ENCODE measurements at regions not wholly inside any gene's neighbourhood (a gene's known extent, or its start where the extent isn't known, plus 50 kb on each side); places are given as distances from the start of the nearest gene placed in this dataset.

- no peak for DNase-seq (ENCODE audit: low read depth, low spot score)
Observed at GRCh38 chr4:178395798-178396197, 953.6 kb upstream of the AGA start.

DNA sequence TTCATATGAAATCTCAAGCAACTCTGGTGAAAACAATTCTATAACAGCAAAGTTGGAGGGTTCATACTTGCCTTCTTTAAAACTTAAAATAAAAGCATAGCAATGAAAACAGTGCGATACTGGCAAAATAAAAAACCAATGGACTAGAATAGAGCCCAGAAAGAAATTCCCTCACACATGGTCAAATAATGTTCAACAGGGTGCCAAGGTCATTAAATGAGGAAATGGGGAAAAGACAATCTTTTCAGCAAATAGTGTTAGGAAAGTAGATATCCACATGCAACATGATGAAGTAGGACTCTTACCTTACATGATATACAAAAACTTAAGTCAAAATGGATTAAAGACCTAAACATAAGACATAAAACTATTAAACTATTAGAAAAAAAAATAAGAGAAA is 970.2 kb upstream of the AGA start:
- no peak for DNase-seq (ENCODE audit: low read depth, low spot score)

DNA sequence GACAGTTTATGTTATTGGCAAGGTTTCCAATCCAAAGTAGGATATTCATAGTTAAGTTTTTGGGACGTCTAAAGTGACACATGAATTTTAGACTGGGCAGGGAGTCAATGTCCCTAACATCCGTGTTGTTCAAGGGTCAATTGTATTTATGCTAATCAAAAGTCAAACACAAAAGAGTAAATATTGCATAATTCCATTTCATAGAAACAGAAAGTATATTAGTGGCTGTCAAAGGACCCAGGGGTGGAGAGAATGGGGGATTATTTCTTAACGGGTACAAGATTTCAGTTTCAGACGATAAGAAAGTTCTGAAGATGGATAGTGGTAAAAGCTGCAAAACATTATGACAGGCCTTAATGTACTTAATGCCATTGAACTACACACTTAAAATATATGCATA is 971.8 kb upstream of the AGA start:
- no peak for DNase-seq (ENCODE audit: low read depth, low spot score)

- DNase-seq (ENCODE audit: low read depth, low spot score) = no peak
Observed at GRCh38 chr4:178414881-178415446, 972.7 kb upstream of the AGA start.

- DNase-seq (ENCODE audit: low read depth, low spot score) = no peak
Observed at GRCh38 chr4:178415925-178416324, 973.7 kb upstream of the AGA start.

GRCh38 chr4:178423366-178423765 is 981.1 kb upstream of the AGA start:
- DNase-seq (ENCODE audit: low read depth, low spot score) = no peak

DNA sequence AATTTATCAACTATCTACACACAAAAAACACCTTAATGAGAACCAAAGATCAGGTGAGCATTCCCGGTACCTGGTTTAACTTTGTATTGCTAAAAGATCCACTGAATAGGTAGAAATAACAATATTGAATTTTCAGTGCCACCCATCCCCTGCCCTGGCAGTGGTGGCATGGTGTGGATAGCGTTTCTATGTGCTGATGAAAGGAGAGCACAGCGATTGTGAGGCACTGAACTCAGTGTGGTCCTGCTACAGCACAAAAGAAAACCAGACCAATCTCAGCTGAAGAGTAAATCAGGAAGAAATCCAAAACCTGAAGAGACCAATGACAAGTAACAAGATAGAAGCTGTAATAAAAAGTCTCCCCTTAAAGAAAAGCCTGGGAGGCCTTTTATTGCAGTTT is 984.6 kb upstream of the AGA start:
- DNase-seq (ENCODE audit: low read depth, low spot score) = no peak

GRCh38 chr4:178427663-178428062 is 985.4 kb upstream of the AGA start:
- no peak for DNase-seq (ENCODE audit: low read depth, low spot score)

- no peak for DNase-seq (ENCODE audit: low read depth, low spot score)
Observed at GRCh38 chr4:178448372-178449035, 1006.3 kb upstream of the AGA start.

DNA sequence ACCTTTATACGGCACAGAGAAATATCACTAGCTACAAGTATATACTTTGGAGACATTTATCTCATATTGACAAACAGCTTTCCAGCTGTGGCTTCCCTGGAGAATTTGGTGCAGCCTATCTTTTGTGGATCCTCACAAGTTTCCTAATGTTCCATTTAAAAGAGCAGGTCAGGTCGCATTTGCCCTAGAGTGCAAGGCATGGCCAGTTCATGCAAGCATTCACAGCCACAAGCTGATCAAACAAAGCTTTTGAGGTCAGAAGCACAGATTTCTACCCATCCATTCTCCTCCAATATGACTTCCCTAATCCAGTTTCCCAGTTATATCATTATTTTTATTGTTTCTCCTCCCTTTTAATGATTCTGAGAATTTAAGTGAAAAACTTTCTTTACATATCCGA is 1008.4 kb upstream of the AGA start:
- no peak for DNase-seq (ENCODE audit: low read depth, low spot score)

GRCh38 chr4:178453057-178453456 is 1010.8 kb upstream of the AGA start:
- no peak for DNase-seq (ENCODE audit: low read depth, low spot score)

- DNase-seq (ENCODE audit: low read depth, low spot score) = no peak
Observed at GRCh38 chr4:178457286-178457685, 1015.0 kb upstream of the AGA start.

GRCh38 chr4:178462710-178463109 is 1020.5 kb upstream of the AGA start:
- no peak for DNase-seq (ENCODE audit: low read depth, low spot score)

- DNase-seq (ENCODE audit: low read depth, low spot score) = no peak
Observed at GRCh38 chr4:178463747-178464146, 1021.5 kb upstream of the AGA start.

- DNase-seq (ENCODE audit: low read depth, low spot score) = no peak
Observed at GRCh38 chr4:178470996-178471784, 1029.0 kb upstream of the AGA start.

DNA sequence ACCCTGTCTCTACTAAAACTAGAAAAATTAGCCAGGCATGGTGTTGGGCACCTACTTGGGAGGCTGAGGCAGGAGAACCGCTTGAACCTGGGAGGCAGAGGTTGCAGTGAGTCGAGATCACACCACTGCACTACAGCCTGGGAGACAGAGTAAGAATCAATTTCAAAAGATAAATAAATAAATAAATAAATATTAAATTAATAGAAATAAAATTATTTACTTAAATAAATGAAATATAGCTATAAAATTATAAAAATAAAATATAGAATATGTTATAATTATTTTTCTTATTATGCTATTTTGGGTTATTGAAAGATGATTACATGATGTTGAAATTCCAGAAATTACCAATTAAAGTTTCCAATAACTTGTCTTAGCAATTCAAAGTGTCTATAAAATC is 1029.8 kb upstream of the AGA start:
- no peak for DNase-seq (ENCODE audit: low read depth, low spot score)

GRCh38 chr4:178480105-178480504 is 1037.9 kb upstream of the AGA start:
- no peak for DNase-seq (ENCODE audit: low read depth, low spot score)

GRCh38 chr4:178480881-178481280 is 1038.6 kb upstream of the AGA start:
- no peak for DNase-seq (ENCODE audit: low read depth, low spot score)

- DNase-seq (ENCODE audit: low read depth, low spot score) = no peak
Observed at GRCh38 chr4:178481564-178481963, 1039.3 kb upstream of the AGA start.

- DNase-seq (ENCODE audit: low read depth, low spot score) = no peak
Observed at GRCh38 chr4:178523038-178523437, 1080.8 kb upstream of the AGA start.

- no peak for DNase-seq (ENCODE audit: low read depth, low spot score)
Observed at GRCh38 chr4:178535939-178536579, 1093.8 kb upstream of the AGA start.

DNA sequence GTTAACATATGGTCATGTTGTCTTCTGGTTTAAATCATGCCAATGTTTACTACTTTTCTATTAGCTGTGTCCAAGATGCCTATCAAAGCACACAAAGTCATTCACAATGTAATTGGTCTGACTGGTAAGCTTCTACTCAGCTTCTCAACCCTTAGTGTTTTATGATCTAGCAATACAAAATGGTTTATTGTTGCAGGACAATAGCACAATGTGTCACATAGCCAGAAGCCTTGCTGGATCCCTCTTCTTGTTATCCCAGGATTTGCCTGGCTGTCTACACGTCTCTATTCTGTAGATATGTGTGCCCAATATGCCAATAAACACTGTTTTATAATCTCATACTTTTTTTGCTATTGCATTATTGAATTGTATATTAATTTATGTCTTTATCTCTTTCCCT is 1111.0 kb upstream of the AGA start:
- DNase-seq (ENCODE audit: low read depth, low spot score) = no peak

DNA sequence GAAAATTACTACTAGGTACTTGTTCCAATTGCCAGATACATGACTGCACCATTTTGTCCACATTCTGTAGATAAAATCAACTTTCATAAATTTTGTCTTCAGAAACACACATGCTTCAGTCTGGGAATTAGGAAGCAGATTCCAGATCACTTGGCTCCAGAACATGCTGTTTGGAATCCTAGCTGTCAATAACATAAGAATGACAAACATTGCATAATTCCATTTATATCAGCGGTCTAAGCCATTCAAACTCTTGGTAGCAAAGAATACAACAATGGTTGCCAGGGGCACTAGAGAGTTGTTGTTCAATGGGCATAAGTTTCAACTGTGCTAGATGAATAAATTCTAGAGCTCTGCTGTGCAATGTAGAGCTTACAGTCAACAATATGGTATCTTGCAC is 1112.1 kb upstream of the AGA start:
- DNase-seq (ENCODE audit: low read depth, low spot score) = no peak
